ENCODE measurements at regions not wholly inside any gene's neighbourhood (a gene's known extent, or its start where the extent isn't known, plus 50 kb on each side); places are given as distances from the start of the nearest gene placed in this dataset.
"Not testable (repeated sequence)": the region's sequence is repeated elsewhere in the genome, so short reads cannot be mapped to it uniquely, and the experiment has no call there.

- Mint-ChIP-seq H3K36me3 (no peaks in the 10 kb centered on the region), H3K27me3 (no peaks in the 10 kb centered on the region), H3K9me3 (ENCODE audit: low read depth) (no peaks in the 10 kb centered on the region), H3K27ac (no peak overlapping the region), H3K4me3 (no peak overlapping the region), H3K4me1 (no peaks in the 10 kb centered on the region)
- DNase-seq (no peak), ATAC-seq (no peak)
- CTCF ChIA-PET, result no interaction called here
Measured at GRCh38 chr4:79666875-79667274, 258.8 kb upstream of the GK2 start.

- ATAC-seq, result no peak
- Mint-ChIP-seq H3K9me3 (ENCODE audit: low read depth) (no peaks in the 10 kb centered on the region), H3K4me1 (no peaks in the 10 kb centered on the region), H3K36me3 (no peaks in the 10 kb centered on the region), H3K27ac (no peak overlapping the region), H3K27me3 (no peaks in the 10 kb centered on the region), H3K4me3 (no peak overlapping the region)
- CTCF ChIA-PET, result no interaction called here
- no peak for DNase-seq
Measured at GRCh38 chr4:79666112-79666511, 258.1 kb upstream of the GK2 start.

GRCh38 chr4:79663865-79664264 lies 255.8 kb upstream of the GK2 start:
- CTCF ChIA-PET, result no interaction called here
- Mint-ChIP-seq H3K9me3 (ENCODE audit: low read depth) (peaks cover 3% of the 10 kb centered on the region), H3K27me3 (no peaks in the 10 kb centered on the region), H3K4me1 (no peaks in the 10 kb centered on the region), H3K36me3 (no peaks in the 10 kb centered on the region), H3K4me3 (no peak overlapping the region), H3K27ac (no peak overlapping the region)
- ATAC-seq (no peak), DNase-seq (no peak)

- Mint-ChIP-seq H3K9me3 (ENCODE audit: low read depth) (peaks cover 3% of the 10 kb centered on the region), H3K27ac (no peak overlapping the region), H3K27me3 (no peaks in the 10 kb centered on the region), H3K4me3 (no peak overlapping the region), H3K36me3 (no peaks in the 10 kb centered on the region), H3K4me1 (no peaks in the 10 kb centered on the region)
- CTCF ChIA-PET, result no interaction called here
- no peak for ATAC-seq
- no peak for DNase-seq
Measured at GRCh38 chr4:79663141-79663540, 255.1 kb upstream of the GK2 start.

- no peak overlapping the region for H3K27ac Mint-ChIP-seq
- no peak for ATAC-seq
- peaks cover 3% of the 10 kb centered on the region for H3K9me3 Mint-ChIP-seq (ENCODE audit: low read depth)
- H3K4me1 Mint-ChIP-seq, result no peaks in the 10 kb centered on the region
- CTCF ChIA-PET, result no interaction called here
- H3K27me3 Mint-ChIP-seq, result no peaks in the 10 kb centered on the region
- H3K4me3 Mint-ChIP-seq, result no peak overlapping the region
- no peak for DNase-seq
- H3K36me3 Mint-ChIP-seq, result no peaks in the 10 kb centered on the region
Measured at GRCh38 chr4:79662651-79663050, 254.6 kb upstream of the GK2 start.

GRCh38 chr4:79661196-79661595 lies 253.2 kb upstream of the GK2 start:
- no peak overlapping the region for H3K4me3 Mint-ChIP-seq
- H3K4me1 Mint-ChIP-seq, result no peaks in the 10 kb centered on the region
- no peak for DNase-seq
- no peak overlapping the region for H3K27ac Mint-ChIP-seq
- peaks cover 3% of the 10 kb centered on the region for H3K9me3 Mint-ChIP-seq (ENCODE audit: low read depth)
- H3K36me3 Mint-ChIP-seq, result no peaks in the 10 kb centered on the region
- CTCF ChIA-PET, result no interaction called here
- ATAC-seq, result no peak
- no peaks in the 10 kb centered on the region for H3K27me3 Mint-ChIP-seq

GRCh38 chr4:79659308-79659870 lies 251.4 kb upstream of the GK2 start:
- CTCF ChIA-PET; ATAC-seq; H3K9me3 Mint-ChIP-seq (ENCODE audit: low read depth); H3K4me1 Mint-ChIP-seq; H3K36me3 Mint-ChIP-seq; H3K27me3 Mint-ChIP-seq; H3K4me3 Mint-ChIP-seq; H3K27ac Mint-ChIP-seq; DNase-seq: not testable (repeated sequence)

DNA sequence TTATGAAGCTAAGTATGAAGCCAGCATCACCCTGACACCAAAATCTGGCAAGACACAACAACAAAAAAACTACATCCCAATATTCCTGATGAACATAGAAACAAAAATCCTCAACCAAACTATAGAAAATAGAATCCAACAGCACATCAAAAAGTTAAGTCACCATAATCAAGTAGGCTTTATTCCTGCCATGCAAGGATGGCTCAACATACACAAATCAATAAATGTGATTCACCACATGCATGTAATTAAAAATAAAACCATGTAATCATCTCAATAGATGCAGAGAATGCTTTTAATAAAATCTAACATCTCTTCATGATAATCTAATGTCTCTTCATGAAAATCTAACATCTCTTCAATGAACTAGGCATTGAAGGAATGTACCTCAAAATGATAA lies 249.4 kb upstream of the GK2 start:
- no peak overlapping the region for H3K27ac Mint-ChIP-seq
- no peaks in the 10 kb centered on the region for H3K4me1 Mint-ChIP-seq
- H3K4me3 Mint-ChIP-seq, result no peak overlapping the region
- H3K27me3 Mint-ChIP-seq, result no peaks in the 10 kb centered on the region
- peaks cover 3% of the 10 kb centered on the region for H3K9me3 Mint-ChIP-seq (ENCODE audit: low read depth)
- ATAC-seq (no peak), DNase-seq (no peak)
- no peaks in the 10 kb centered on the region for H3K36me3 Mint-ChIP-seq
- CTCF ChIA-PET, result no interaction called here

- no peak overlapping the region for H3K27ac Mint-ChIP-seq
- H3K4me3 Mint-ChIP-seq, result no peak overlapping the region
- DNase-seq (no peak), ATAC-seq (no peak)
- CTCF ChIA-PET, result no interaction called here
- no peaks in the 10 kb centered on the region for H3K4me1 Mint-ChIP-seq
- no peaks in the 10 kb centered on the region for H3K36me3 Mint-ChIP-seq
- no peaks in the 10 kb centered on the region for H3K9me3 Mint-ChIP-seq (ENCODE audit: low read depth)
- H3K27me3 Mint-ChIP-seq, result no peaks in the 10 kb centered on the region
Measured at GRCh38 chr4:79653871-79654270, 245.8 kb upstream of the GK2 start.

DNA sequence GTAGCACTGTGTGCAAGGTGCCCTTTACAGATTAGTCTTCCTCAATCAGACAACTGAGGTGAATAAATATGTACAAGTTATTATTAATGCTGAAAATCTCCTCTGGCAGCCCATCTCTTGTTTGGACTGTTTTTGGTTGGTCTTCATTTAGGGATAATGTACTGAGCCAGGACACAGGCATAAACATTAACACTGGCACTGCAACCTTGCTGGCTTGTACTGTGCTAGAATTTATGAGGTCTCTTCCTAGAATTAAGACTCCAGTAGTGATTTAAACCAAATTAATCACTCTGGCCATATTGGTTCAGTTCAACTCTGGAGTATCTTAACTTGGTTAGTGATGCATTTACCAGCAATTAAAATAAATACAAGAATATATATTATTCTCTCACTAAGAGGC lies 244.7 kb upstream of the GK2 start:
- no peak for DNase-seq
- H3K4me1 Mint-ChIP-seq, result no peaks in the 10 kb centered on the region
- CTCF ChIA-PET, result no interaction called here
- H3K27ac Mint-ChIP-seq, result no peak overlapping the region
- H3K4me3 Mint-ChIP-seq, result no peak overlapping the region
- no peaks in the 10 kb centered on the region for H3K27me3 Mint-ChIP-seq
- H3K36me3 Mint-ChIP-seq, result no peaks in the 10 kb centered on the region
- ATAC-seq, result no peak
- no peaks in the 10 kb centered on the region for H3K9me3 Mint-ChIP-seq (ENCODE audit: low read depth)

GRCh38 chr4:79652232-79652631 lies 244.2 kb upstream of the GK2 start:
- no peak for DNase-seq
- no peaks in the 10 kb centered on the region for H3K9me3 Mint-ChIP-seq (ENCODE audit: low read depth)
- no peaks in the 10 kb centered on the region for H3K4me1 Mint-ChIP-seq
- no peaks in the 10 kb centered on the region for H3K36me3 Mint-ChIP-seq
- H3K4me3 Mint-ChIP-seq, result no peak overlapping the region
- no peak overlapping the region for H3K27ac Mint-ChIP-seq
- CTCF ChIA-PET, result no interaction called here
- no peaks in the 10 kb centered on the region for H3K27me3 Mint-ChIP-seq
- no peak for ATAC-seq

DNA sequence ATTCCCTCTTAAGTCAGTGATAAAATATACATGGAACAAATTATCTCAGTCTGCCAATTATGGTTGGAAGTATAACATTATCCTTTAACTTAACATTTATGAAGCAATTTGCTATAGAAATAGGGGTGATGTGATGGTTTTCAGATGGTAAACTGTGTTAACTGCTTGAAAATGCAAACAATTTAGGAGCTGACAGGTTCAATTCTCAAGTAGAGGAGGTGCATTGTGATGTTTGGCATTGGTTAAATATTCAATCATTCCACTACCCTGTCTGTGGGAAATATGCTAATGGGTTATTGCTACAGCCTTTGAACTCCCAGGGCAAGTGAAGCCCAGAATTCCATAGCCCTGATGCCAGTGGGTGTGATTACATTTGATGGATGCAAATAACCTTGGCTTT lies 243.4 kb upstream of the GK2 start:
- Mint-ChIP-seq H3K4me3 (no peak overlapping the region), H3K36me3 (no peaks in the 10 kb centered on the region)
- no peak for ATAC-seq

GRCh38 chr4:79650794-79651431 lies 242.9 kb upstream of the GK2 start:
- Mint-ChIP-seq H3K36me3 (no peaks in the 10 kb centered on the region), H3K4me1 (no peaks in the 10 kb centered on the region), H3K9me3 (ENCODE audit: low read depth) (no peaks in the 10 kb centered on the region), H3K27ac (no peak overlapping the region), H3K4me3 (no peak overlapping the region), H3K27me3 (no peaks in the 10 kb centered on the region)
- CTCF ChIA-PET, result no interaction called here
- no peak for ATAC-seq
- DNase-seq, result no peak

More for the DNA sequence above, 243.4 kb upstream of the GK2 start:
- Mint-ChIP-seq H3K4me1 (no peaks in the 10 kb centered on the region), H3K27me3 (no peaks in the 10 kb centered on the region), H3K27ac (no peak overlapping the region), H3K9me3 (ENCODE audit: low read depth) (no peaks in the 10 kb centered on the region)
- CTCF ChIA-PET, result no interaction called here
- no peak for DNase-seq

DNA sequence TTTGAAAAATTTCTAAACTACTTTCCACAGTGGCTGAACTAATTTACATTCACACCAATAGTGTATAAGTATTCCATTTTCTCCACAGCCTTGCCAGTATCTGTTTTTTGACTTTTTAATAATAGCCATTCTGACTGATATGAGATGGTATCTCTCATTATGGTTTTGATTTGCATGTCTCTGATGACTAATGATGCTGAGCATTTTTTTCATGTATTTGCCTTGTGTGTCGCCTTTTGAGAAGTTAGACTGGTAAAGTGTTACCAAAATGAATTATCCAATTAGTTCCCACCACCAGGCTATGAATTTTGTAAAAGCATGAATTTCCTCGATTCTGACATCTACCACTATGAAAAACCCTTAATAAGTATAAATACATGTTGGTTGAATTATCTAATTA lies 242.2 kb upstream of the GK2 start:
- Mint-ChIP-seq H3K36me3 (no peaks in the 10 kb centered on the region), H3K4me1 (no peaks in the 10 kb centered on the region), H3K27me3 (no peaks in the 10 kb centered on the region), H3K9me3 (ENCODE audit: low read depth) (no peaks in the 10 kb centered on the region), H3K4me3 (no peak overlapping the region), H3K27ac (no peak overlapping the region)
- DNase-seq (no peak), ATAC-seq (no peak)
- CTCF ChIA-PET, result no interaction called here

DNA sequence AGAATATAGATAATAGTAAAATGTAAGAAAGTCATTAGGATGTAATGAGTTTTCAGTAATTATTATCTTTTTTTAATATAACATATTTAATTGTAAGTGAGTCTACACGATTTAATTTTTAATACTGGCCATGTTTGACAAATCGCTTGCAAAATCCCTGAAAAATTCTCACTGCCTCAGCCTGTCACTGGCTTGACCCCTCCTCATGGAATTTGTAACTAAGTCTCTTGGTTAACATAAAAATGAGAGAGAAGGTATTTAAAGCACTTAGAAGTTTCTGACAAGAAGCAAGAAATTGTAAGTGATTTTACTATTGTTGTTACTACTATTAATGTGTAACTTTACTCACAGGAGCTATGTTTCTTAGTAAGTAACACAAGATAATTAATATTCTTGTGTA lies 237.9 kb upstream of the GK2 start:
- DNase-seq (no peak), ATAC-seq (no peak)
- Mint-ChIP-seq H3K4me3 (no peak overlapping the region), H3K27me3 (no peaks in the 10 kb centered on the region), H3K4me1 (no peaks in the 10 kb centered on the region), H3K36me3 (no peaks in the 10 kb centered on the region), H3K9me3 (ENCODE audit: low read depth) (no peaks in the 10 kb centered on the region), H3K27ac (no peak overlapping the region)
- CTCF ChIA-PET, result no interaction called here

Data from activated CD8-positive, alpha-beta memory T cell treated with anti-CD3 and anti-CD28 coated beads, Interleukin-2, amount 10 ng/mL, durations not matched to agents 7 days and 5 days (primary cell).